ENCODE measurements at regions not wholly inside any gene's neighbourhood (a gene's known extent, or its start where the extent isn't known, plus 50 kb on each side); places are given as distances from the start of the nearest gene placed in this dataset.
A peak's percentile ranks its signal among the peaks of the same experiment; 100 is the strongest.

GRCh38 chr9:82116556-82116955, 128.0 kb downstream of the SPATA31D1 start:
- TF ChIP-seq CTCF (conservative IDR thresholded peaks at IDR 0.05): no peak
- Histone ChIP-seq H3K18ac (ENCODE audit: insufficient read length, low read depth, low read length) (no peak overlapping the region), H2AFZ (ENCODE audit: low read length) (no peak overlapping the region), H3K14ac (ENCODE audit: insufficient read depth, low read length) (no peak overlapping the region), H3K27me3 (ENCODE audit: insufficient read depth, low read length) (no peaks in the 10 kb centered on the region), H4K20me1 (ENCODE audit: control insufficient read depth, insufficient read depth, insufficient read length) (no peaks in the 10 kb centered on the region), H3T11ph (ENCODE audit: low read length) (no peak overlapping the region), H3K79me2 (ENCODE audit: insufficient read depth, low read length) (no peaks in the 10 kb centered on the region), H2BK15ac (ENCODE audit: low read depth, low read length) (no peak overlapping the region), H2AK5ac (ENCODE audit: insufficient read length, low read length) (no peak overlapping the region), H2BK20ac (ENCODE audit: low read depth, low read length, poor library complexity, severe bottlenecking) (no peak overlapping the region), H2BK120ac (ENCODE audit: low read depth, low read length, poor library complexity, severe bottlenecking) (no peak overlapping the region), H3K4ac (ENCODE audit: low read depth, low read length) (no peak overlapping the region), H4K5ac (ENCODE audit: insufficient read length, low read depth, low read length) (no peak overlapping the region), H3K27ac (ENCODE audit: insufficient read length, low read depth, low read length) (no peak overlapping the region), H3K23me2 (ENCODE audit: insufficient read length, low read depth, low read length, poor library complexity, severe bottlenecking) (no peaks in the 10 kb centered on the region), H4K91ac (ENCODE audit: insufficient read length, low read depth, low read length) (no peak overlapping the region), H3K79me1 (ENCODE audit: insufficient read depth, low read depth, low read length, poor library complexity, severe bottlenecking) (no peaks in the 10 kb centered on the region), H3K9me3 (ENCODE audit: control insufficient read depth, low read depth, low read length) (no peaks in the 10 kb centered on the region), H3K4me1 (ENCODE audit: insufficient read depth, low read length) (peaks cover 7% of the 10 kb centered on the region), H4K8ac (replicated peaks; ENCODE audit: insufficient read length, low read depth, low read length) (no peak overlapping the region), H2BK5ac (ENCODE audit: insufficient read length, low read length) (no peak overlapping the region), H3K9ac (ENCODE audit: extremely low read depth, insufficient read length, low read length) (no peak overlapping the region), H3K4me2 (ENCODE audit: insufficient read depth, insufficient read length, low read length) (no peak overlapping the region), H3K23ac (ENCODE audit: insufficient read length, low read depth, low read length) (no peak overlapping the region), H3K56ac (ENCODE audit: insufficient read length, low read depth, low read length) (no peak overlapping the region), H2BK12ac (ENCODE audit: insufficient read length, low read depth, low read length) (no peak overlapping the region)
- Mint-ChIP-seq H3K27me3 (ENCODE audit: low read depth) (no peaks in the 10 kb centered on the region), H3K36me3 (ENCODE audit: insufficient read depth in 1 of 3, low read depth in 3 of 3) (no peaks in the 10 kb centered on the region), H3K9me3 (no peaks in the 10 kb centered on the region), H3K4me1 (peaks cover 26% of the 10 kb centered on the region in 2 experiments), H3K4me3 (no peak overlapping the region), H3K27ac (peak overlapping the region; percentile 28 to 69 (median 41); a peak in 4 of 7 replicates)
- no peak for DNase-seq
- no CpG with 5 or more reads among the region's 3 CpGs for WGBS (ENCODE audit: extremely low coverage, insufficient read length, low lambda C conversion rate)
